ENCODE measurements at regions not wholly inside any gene's neighbourhood (a gene's known extent, or its start where the extent isn't known, plus 50 kb on each side); places are given as distances from the start of the nearest gene placed in this dataset.

DNA sequence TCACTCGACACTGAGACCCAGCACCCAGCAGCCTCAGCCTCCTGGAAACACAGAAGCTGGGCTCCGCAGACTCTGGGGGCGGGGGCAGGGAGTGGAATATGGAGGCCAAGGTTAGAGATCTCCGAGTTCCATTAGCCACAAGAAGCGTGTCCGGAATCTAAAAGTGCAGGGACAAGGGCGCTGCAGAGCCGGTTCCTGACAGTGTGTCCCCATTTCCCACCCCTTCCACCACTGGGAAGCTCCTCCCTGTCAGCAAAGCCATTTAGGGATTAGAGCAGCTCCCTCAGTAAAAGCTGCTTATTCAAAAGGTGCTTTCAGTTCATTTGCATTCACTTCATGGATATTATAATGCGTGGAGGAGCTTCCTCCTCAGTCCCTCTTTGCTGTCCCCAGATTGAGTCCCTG is 74.1 kb upstream of the HSPA9 start:
- TF ChIP-seq, protein P1, sequence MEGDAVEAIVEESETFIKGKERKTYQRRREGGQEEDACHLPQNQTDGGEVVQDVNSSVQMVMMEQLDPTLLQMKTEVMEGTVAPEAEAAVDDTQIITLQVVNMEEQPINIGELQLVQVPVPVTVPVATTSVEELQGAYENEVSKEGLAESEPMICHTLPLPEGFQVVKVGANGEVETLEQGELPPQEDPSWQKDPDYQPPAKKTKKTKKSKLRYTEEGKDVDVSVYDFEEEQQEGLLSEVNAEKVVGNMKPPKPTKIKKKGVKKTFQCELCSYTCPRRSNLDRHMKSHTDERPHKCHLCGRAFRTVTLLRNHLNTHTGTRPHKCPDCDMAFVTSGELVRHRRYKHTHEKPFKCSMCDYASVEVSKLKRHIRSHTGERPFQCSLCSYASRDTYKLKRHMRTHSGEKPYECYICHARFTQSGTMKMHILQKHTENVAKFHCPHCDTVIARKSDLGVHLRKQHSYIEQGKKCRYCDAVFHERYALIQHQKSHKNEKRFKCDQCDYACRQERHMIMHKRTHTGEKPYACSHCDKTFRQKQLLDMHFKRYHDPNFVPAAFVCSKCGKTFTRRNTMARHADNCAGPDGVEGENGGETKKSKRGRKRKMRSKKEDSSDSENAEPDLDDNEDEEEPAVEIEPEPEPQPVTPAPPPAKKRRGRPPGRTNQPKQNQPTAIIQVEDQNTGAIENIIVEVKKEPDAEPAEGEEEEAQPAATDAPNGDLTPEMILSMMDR (IDR thresholded peaks at IDR 0.05), result no peak
- ATAC-seq (ENCODE audit: low FRiP score) (no peak), DNase-seq (ENCODE audit: low spot score) (no peak)

DNA sequence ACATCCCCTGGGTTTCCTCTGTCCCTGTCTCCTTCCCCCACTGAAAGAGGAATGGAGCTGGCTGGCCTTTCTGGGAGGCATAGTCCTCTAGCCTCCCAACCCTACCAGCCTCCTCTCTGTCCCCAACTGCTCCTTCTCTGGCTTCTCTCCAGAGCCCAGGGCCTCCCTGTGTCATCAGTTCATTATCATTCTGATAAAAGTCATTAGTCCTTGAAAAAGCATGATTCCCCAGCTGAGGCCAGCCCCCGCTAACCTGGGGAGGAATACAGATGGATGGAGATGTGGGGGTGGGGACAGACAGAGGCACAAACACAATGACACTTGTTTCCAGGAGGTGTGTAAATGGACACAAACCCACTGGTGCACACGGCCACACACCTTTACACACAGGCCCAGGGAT is 73.6 kb upstream of the HSPA9 start:
- TF ChIP-seq, protein P1 (IDR thresholded peaks at IDR 0.05), result no peak
- no peak for ATAC-seq (ENCODE audit: low FRiP score)
- DNase-seq (ENCODE audit: low spot score), result no peak

DNA sequence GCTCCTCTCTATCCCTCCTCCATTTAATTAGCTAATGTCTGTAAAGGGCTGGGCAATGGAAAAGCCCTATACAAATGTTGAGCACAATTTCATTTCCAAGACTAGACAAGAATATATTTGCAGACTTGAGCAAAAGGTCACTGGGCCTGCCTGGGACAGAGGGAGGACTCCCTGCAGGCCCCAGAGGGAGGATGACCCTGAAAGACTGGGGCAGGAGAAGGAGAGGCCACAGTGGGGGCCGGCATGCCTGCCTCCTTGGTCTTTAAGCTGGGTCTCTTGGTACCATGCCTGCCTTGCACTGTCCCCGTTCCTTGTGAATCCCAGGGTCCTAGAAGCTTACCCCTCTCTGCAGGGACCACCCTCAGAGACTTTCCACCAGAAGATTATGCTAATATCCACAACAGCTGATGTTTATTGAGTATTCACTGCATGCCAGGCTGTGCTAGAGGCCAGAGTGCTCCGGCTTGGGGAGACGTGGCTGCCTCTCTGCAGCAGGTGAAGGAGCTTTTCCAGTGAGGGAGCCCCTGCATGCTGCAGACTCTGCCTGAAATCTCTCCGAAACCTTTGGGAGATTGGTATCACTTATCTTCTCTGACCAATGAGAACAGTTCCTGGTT is 72.7 kb upstream of the HSPA9 start:
- TF ChIP-seq, protein P1 (IDR thresholded peaks at IDR 0.05), result no peak
- no peak for ATAC-seq (ENCODE audit: low FRiP score)
- no peak for DNase-seq (ENCODE audit: low spot score)

DNA sequence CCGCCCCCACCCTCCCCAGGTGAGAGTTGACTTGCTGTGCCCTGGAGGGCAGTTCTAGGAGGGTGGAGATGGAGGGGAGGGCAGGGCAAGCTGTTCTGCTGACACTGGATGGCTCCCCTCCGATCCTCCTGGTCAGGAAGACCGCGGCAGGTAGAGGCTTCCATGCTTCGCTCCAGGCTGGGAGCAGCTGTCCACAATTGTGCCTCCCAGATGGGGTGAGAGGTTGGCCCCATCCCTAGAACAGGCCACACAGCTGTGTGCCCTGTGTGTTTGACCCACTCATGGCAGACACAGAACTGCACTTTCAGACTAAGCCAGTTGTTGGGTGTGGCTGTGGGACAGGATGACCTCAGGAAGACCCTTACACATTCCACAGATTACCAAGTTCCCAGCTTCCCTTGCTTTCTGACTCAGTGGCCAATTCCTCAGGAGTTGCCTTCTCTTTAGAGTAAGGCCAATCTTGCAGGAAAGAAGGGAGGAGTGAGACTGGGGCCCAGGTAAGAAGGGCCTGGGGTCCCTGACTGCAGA is 72.1 kb upstream of the HSPA9 start:
- no peak for ATAC-seq (ENCODE audit: low FRiP score)
- TF ChIP-seq, protein P1 (IDR thresholded peaks at IDR 0.05), result no peak

DNA sequence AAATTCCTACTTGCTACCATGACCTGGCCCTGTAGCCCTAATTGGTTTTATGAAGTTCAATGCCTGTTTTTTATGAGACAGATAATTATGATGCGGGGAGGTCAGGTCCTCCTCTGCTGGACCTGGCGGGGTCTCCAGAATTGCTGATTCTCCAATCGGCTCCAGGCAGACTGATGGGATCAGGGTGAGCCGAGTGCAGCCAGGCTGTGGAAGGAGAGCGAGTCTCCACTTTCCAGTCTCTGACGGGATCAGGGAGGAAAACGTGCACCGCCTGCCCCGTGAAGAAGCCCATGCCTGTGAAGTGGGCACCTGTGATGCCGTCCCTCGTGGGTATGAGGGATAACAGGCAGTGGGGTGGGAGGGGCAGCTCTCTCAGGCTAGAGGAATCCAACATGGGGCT is 71.5 kb upstream of the HSPA9 start:
- ATAC-seq (ENCODE audit: low FRiP score), result no peak
- TF ChIP-seq, protein P1 (IDR thresholded peaks at IDR 0.05), result no peak
- no peak for DNase-seq (ENCODE audit: low spot score)

More for the DNA sequence above, 72.1 kb upstream of the HSPA9 start:
- DNase-seq (ENCODE audit: low spot score), result no peak

DNA sequence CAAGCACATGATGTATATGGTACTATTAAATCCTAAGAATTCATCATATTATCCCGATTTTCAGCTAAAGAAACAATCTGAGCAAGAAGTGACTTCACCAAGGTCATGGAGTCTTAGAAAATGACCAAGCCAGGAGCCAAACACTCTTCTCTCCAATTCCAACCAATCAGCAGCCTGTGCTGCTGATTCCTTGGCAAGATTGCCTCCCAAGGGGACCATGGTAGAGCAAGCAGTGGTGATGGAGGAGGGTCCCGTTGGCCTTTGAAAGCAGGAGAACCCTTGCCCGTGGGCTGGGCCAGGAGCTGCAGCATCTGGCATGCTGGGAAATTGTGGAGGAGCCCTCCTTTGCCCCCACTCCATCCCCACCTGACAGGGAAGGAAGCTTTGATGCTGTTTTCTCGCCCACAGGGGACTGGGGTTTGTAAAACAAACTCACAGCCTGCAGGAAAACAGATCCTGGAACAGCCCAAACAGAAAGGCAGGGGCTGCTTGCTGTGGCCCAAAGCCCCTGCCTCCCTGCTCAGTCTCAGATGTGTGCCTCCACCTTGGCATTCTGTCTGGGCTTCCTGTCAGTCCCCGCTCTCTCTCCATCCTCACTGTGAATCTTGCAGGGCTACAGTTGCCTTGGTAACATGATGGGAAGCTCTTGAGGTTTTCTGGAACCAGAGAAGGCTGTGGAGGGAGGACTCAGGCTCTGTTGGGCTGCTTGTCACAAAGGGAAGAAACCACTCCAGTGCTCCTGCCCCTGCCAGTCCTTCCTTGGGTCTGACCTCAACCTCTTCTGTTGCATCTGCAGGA is 70.8 kb upstream of the HSPA9 start:
- ATAC-seq (ENCODE audit: low FRiP score), result no peak
- DNase-seq (ENCODE audit: low spot score), result no peak
- TF ChIP-seq, protein P1 (IDR thresholded peaks at IDR 0.05), result no peak

Measured in omental fat pad (tissue), 3 donors.